ENCODE measurements at regions not wholly inside any gene's neighbourhood (a gene's known extent, or its start where the extent isn't known, plus 50 kb on each side); places are given as distances from the start of the nearest gene placed in this dataset.

DNA sequence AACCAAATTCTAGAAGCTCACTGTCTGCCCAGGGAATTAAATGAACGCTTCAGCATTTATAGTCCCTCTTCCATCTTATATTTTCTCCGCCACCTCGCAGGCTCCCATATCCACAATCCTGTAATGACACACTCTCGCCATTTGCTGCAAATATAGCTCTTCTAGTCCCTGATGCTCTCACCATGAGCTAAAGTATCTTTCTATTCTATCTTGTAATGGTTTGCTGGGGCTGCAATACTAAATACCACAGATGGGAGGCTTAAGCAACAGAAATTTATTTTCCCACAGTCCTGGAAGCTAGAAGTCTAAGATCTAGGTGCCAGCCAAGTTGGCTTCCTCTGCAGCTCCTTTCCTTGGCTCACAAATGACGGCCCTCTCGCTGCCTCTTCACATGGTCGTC lies 106.9 kb upstream of the NPHP3 start:
- no peak for TF ChIP-seq CTCF (IDR thresholded peaks at IDR 0.05; ENCODE audit: low read depth, low read length)
- no peak for TF ChIP-seq POLR2A (IDR thresholded peaks at IDR 0.05; ENCODE audit: extremely low read depth, insufficient read length)
- TF ChIP-seq, protein P1, sequence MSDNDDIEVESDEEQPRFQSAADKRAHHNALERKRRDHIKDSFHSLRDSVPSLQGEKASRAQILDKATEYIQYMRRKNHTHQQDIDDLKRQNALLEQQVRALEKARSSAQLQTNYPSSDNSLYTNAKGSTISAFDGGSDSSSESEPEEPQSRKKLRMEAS (IDR thresholded peaks at IDR 0.05; ENCODE audit: low read depth, low read length): no peak
